ENCODE measurements at regions not wholly inside any gene's neighbourhood (a gene's known extent, or its start where the extent isn't known, plus 50 kb on each side); places are given as distances from the start of the nearest gene placed in this dataset.

- no peak overlapping the region for H3K4me3 ChIP-seq (ENCODE audit: low read length)
- DNase-seq (ENCODE audit: low read depth): no peak
- no peak for TF ChIP-seq CTCF (conservative IDR thresholded peaks at IDR 0.05; ENCODE audit: low read length)
Observed at GRCh38 chr6:21383450-21384085, 210.0 kb upstream of the SOX4 start.

GRCh38 chr6:21384216-21384615 lies 209.3 kb upstream of the SOX4 start:
- DNase-seq (ENCODE audit: low read depth): no peak
- no peak overlapping the region for H3K4me3 ChIP-seq (ENCODE audit: low read length)
- no peak for TF ChIP-seq CTCF (conservative IDR thresholded peaks at IDR 0.05; ENCODE audit: low read length)

- no peak for DNase-seq (ENCODE audit: low read depth)
- H3K4me3 ChIP-seq (ENCODE audit: low read length): no peak overlapping the region
- TF ChIP-seq CTCF (conservative IDR thresholded peaks at IDR 0.05; ENCODE audit: low read length): no peak
Observed at GRCh38 chr6:21386744-21387143, 206.8 kb upstream of the SOX4 start.

GRCh38 chr6:21390532-21391213 lies 202.9 kb upstream of the SOX4 start:
- no peak for TF ChIP-seq CTCF (conservative IDR thresholded peaks at IDR 0.05; ENCODE audit: low read length)
- DNase-seq (ENCODE audit: low read depth): no peak
- no peak overlapping the region for H3K4me3 ChIP-seq (ENCODE audit: low read length)

GRCh38 chr6:21392177-21392576 lies 201.4 kb upstream of the SOX4 start:
- no peak for DNase-seq (ENCODE audit: low read depth)
- H3K4me3 ChIP-seq (ENCODE audit: low read length): no peak overlapping the region
- no peak for TF ChIP-seq CTCF (conservative IDR thresholded peaks at IDR 0.05; ENCODE audit: low read length)

GRCh38 chr6:21393441-21394165 lies 199.9 kb upstream of the SOX4 start:
- no peak overlapping the region for H3K4me3 ChIP-seq (ENCODE audit: low read length)
- no peak for DNase-seq (ENCODE audit: low read depth)
- no peak for TF ChIP-seq CTCF (conservative IDR thresholded peaks at IDR 0.05; ENCODE audit: low read length)
